Iris pigment epithelial cell (primary cell): ENCODE measurements at regions not wholly inside any gene's neighbourhood (a gene's known extent, or its start where the extent isn't known, plus 50 kb on each side); places are given as distances from the start of the nearest gene placed in this dataset.

Experiments
- DNase-seq: peaks from one replicate; pipeline ENCODE4 v3.0.0-alpha.2; 2011; ENCODE audit warnings: low read depth

DNA sequence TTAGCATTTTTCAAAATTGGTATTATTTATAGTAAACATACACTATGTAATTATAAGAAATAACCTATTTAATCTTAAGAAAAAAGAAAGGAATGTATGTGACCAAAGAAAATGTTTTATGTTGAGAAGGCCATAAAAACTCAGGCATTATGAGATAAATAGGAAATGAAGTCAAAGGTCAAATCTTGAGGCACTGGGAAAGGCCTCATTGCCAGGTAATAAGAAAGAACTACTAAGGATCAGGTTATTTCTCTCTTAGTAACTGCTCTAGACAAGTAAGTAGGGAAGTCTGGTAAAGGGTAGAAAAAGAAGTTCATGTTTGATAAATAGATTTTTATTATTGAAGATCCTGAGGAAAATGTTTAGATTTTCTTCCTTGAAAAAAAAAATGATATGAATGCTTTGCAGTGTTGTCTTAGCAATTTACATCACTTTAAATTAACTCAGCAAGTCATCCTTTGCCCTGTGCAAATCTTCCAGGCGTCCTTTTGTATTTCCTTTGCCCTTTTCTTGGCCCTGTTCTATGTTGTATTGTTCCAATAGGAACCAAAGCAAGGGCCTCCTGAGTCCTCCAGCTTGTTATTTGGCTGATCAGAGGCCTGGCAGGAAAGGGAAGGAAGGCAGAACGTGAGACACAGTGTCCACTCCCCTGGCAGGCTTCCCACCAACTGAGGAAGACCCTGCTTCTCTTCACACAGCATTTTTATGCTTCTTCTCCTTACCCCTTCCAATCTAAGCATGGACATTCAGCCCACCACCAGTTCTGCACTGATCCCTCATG lies 260.4 kb upstream of the MIR17HG start:
- DNase-seq = no peak

DNA sequence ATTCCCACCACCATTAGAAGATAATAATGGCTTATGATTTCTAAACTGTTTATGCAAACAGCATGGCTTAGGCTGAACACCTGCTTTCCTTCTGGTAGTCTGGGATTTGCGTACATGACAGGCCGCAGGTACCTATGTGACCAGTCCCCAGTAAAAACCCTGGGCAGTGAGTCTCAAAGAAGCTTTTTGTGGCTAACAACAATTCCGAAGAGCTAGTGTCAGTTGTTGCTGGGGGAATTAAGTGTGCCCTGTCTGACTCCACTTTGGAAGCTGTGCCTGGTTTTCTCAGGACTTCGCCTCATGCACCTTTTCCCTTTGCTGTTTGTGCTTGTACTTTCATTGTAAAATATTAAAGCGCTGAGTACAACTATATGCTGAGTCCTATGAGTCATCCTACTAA lies 250.2 kb upstream of the MIR17HG start:
- no peak for DNase-seq

DNA sequence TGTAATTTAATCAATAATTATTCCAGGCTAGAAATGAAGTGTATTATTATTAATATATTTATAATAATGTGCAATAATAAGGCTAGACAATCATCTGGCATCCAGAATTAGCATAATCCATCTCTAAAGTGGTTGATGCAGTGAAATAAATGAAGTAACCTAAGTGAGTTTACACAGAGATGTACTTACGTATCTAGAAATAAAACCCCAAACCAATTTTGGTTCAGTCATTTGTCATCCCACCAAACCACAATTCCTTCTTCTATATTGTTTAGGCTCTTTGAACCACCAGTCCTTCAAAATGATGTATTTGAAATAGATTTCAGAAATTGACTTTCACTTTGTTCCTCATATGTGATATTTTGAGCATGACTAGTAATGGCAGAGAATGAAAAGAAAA lies 247.6 kb upstream of the MIR17HG start:
- DNase-seq = no peak

DNA sequence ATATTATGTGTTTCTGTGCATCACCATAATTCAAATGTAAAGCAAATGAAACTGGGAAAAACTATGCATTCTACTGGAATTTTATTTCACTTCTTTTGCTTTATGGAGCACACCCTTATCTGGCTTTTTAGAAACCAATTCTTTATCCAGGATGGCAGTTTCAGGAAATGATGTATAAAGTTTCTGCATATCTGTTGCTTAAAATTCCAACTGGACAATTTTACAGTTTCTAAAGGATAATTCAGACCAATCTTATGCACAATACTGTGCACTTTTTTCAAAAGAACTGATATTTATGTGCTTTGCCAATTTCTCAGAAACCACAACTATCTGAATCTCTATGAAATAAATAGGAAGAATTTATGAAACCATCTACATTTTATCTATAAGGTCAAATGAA lies 246.5 kb upstream of the MIR17HG start:
- DNase-seq = no peak

DNA sequence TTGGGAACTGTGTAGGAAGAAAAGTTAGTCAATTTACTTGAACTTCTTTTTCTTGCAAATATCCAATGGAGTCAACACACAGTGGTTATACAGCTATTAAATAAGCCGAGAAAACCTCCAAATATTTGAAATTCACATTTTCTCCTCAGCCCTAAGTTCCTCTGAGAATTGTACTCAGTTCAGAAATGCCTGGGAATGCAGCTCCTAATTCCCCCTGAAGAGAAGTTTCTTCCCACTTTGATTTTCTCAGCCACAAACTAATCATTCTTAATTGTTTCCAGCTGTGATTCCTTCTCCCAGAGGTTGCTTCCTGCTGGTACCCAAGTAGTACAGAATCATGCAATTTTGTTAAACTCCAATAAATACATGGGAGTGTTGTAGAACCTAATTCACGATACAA lies 246.1 kb upstream of the MIR17HG start:
- no peak for DNase-seq

- no peak for DNase-seq
Observed at GRCh38 chr13:91105270-91105669, 242.2 kb upstream of the MIR17HG start.

- DNase-seq = no peak
Observed at GRCh38 chr13:91106565-91106964, 240.9 kb upstream of the MIR17HG start.

DNA sequence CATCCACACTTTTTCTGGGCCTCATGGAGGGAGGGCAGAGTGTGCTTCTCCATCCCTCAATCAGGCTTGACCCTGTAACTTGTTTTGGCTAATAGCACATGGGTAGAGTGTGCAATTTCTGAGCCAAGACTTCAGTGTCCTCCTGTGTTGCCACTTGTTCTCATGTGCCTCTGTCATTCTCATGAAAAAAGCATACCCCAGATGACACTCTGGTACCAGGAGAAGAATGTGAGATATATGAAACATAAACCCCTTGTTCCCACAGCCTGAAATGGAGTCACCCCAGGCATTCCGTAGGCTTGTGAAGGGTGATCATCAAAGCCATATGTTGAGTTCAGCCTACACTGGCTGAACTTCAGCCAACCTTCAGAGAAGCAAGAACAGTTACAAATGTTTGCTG lies 239.2 kb upstream of the MIR17HG start:
- no peak for DNase-seq

GRCh38 chr13:91111476-91112200 lies 235.8 kb upstream of the MIR17HG start:
- no peak for DNase-seq

- DNase-seq = no peak
Observed at GRCh38 chr13:91112201-91112923, 235.1 kb upstream of the MIR17HG start.

DNA sequence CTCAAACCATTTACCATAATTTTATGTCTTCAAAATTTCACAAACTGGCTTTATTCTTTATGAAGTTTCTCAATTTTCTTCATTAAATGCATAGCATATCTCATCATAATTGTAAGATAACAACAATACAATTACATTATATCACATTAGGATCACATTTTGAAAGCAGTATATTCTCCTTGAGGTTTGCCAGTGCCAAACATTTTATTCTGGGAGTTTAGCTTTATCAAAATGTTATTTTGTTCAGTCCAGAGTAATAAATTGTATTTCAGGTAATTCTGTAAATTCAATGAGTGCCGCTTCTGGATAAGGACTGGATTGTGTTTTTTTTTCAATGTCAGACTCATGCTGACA lies 234.6 kb upstream of the MIR17HG start:
- no peak for DNase-seq

DNA sequence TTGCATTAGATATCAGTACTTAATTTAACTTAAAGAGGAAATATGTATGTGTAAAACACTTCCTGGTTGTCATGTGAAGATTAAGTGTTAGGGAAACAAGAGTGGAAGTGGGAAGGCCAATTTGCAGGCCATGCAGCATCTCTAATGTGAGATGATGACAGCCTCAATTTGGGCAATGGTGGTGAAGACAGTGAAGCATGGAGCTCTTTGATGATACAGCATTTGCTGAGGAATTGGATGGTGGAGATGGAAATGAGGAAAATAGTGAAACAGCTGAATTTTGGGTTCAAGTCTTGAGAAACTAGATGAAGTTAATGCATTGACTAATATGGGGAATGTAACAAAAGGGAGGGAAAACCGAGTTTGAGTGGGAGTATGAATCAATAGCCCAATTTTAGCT lies 231.7 kb upstream of the MIR17HG start:
- DNase-seq = no peak

- no peak for DNase-seq
Observed at GRCh38 chr13:91117351-91117750, 230.1 kb upstream of the MIR17HG start.

GRCh38 chr13:91119643-91120042 lies 227.8 kb upstream of the MIR17HG start:
- no peak for DNase-seq

DNA sequence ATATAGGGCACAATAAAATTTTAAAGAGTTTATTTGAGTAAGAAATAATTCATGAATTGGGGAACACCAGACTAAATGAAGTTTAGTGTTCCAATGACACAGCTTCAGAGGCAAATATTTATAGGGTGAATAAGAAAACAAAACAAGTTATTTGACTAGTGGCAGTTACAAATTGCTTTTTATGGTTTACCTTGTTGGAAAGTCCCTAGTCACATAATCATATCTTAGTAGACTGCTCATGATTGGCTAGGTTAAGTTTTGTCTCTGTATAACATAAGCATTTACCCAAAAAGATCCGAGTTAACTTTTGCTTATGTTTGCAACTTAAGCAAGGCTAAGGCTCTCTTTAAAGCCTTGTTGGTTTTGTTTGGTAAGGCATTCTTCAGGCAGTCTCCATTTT lies 224.7 kb upstream of the MIR17HG start:
- DNase-seq = no peak

GRCh38 chr13:91123456-91124127 lies 223.9 kb upstream of the MIR17HG start:
- DNase-seq = no peak

- DNase-seq = no peak
Observed at GRCh38 chr13:91126806-91127205, 220.7 kb upstream of the MIR17HG start.

DNA sequence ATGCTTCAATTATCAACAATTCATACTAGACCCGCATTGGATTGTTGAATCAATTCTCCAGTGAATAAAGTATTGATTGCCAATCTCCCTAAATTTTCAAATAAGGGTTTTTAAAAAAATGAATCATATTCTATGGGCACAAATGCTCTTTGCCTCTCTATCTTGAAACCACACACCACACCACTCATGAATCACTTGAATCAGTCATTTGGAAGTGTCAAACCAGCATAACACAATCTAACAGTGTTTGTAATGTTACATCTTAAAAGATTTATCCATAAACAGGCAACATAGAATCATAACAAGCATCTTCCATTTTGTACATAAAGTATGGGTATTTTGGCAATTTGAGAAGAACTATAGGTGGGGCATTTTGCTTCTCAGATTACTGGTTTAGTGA lies 219.5 kb upstream of the MIR17HG start:
- no peak for DNase-seq

DNA sequence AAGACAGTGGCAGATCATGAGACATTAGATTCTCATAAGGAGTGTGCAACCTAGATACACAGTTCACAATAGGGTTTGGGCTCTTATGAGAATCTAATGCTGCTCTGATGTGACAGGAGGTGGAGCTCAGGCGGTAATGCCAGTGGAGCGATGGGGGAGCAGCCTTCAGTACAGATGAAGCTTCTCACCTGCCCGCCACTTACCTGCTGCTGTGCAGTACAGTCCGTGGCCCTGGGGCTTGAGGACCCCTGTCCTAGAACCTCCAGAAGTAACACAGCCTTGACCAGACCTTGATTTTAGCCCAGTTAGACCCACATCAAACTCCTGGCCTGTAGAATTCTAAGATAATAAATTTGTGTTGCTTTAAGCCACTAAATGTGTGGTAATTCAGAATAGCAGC lies 215.1 kb upstream of the MIR17HG start:
- no peak for DNase-seq

- no peak for DNase-seq
Observed at GRCh38 chr13:91132786-91133185, 214.7 kb upstream of the MIR17HG start.

GRCh38 chr13:91133941-91134802 lies 213.3 kb upstream of the MIR17HG start:
- DNase-seq = peak; percentile 54

- DNase-seq = no peak
Observed at GRCh38 chr13:91134803-91135184, 212.7 kb upstream of the MIR17HG start.
